ENCODE measurements at regions not wholly inside any gene's neighbourhood (a gene's known extent, or its start where the extent isn't known, plus 50 kb on each side); places are given as distances from the start of the nearest gene placed in this dataset.

DNA sequence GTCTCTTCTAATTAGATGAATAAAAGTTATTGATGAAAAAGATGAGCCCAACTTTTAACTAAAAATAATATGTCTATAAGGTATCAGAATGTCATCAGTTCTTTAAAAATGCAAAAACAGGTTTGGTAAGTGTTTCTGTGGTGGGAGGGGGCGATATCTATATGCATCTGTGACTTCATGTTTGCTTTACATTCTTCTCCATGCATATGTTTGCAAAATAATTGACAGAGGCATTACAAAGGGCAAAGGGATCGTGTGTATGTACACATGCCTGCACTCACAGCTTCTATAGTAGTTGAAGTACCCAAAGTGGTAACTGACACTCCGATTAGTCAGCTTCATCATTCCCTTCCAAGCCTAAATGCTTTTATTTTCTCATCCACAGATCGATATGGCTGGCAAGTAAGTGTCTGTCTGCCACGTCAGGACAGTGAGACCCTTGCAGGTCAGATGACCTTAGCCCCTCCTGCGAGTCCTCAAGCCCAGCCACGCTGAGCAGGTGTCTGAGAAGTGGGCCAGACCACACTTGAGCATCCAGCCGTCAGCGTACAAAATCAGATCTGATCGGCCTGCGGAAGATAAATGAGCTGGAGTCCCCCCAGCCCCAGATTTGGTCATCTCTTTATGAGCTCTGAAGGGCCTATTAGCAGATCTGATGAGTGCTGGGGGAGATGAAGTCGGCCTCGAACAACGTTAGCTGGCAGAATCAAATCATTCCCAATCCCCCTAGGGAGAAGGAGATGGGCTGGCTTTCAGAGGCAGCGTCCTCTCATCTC lies 369.1 kb downstream of the MAFB start:
- DNase-seq (ENCODE audit: low spot score), result no peak

DNA sequence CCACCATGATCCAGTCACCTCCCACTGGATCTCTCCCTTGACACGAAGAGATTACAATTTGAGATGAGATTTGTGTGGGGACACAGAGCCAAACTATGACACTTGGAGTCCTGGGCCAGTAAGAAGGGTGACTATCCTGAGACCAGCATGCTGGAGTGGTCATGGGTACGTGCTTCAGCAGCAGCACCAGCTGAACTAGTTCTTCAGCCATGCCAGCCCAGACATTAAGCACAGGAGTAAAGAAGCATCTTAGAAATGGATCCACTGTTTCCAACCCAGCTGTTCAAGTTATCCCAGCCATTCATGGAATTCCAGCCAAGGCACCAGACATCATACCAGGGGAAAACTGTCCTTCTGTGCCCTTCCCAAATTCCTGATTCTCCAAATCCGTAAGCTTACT lies 370.0 kb downstream of the MAFB start:
- DNase-seq (ENCODE audit: low spot score), result no peak

DNA sequence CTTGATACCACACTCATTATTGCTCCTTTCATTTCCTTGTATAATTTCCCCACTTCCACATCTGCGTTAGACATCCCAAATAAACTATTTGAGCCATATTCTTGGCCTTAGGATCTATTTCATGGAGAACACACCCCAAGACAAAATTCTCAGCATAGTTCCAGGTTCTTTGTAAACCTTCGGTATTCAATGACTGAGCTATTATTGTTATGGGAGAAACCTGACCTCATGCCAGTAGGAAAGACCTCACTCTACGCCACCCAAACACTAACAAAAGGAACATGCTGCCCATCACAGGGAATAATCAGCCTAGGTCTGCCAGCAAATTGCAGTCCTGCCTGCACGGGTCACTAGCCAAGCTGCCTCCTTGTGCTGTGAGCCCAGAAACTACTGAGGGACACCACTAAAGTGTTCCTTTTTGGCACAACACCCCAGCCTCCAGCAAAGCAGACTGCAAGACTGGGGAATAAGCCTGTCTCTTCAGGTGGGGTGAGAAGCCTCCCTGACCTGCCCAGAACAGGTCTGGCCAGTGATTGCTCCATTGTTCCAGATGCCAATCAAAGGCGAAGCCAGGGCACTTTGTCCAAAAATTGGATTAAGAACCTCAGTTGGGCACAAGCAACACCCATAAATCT lies 371.8 kb downstream of the MAFB start:
- DNase-seq (ENCODE audit: low spot score), result no peak

DNA sequence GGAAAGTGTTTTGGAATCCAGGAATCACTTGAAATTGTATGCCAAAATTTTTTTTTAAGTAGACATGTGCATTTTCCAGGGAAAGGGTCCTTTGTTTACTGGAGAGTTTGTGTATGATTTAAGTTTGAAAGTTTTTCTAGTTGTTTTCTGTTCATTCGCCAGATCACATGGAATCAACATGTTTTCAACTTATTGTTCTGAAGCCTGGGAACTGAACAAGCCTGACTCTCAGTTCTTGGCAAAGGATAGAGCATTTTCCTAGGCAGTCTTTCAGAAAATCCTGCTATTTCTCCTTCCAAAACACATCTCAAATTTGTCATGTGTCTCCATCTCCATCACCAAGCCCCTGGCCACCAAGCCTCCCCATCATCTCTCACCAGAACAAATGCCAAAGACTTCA lies 374.8 kb downstream of the MAFB start:
- no peak for DNase-seq (ENCODE audit: low spot score)

DNA sequence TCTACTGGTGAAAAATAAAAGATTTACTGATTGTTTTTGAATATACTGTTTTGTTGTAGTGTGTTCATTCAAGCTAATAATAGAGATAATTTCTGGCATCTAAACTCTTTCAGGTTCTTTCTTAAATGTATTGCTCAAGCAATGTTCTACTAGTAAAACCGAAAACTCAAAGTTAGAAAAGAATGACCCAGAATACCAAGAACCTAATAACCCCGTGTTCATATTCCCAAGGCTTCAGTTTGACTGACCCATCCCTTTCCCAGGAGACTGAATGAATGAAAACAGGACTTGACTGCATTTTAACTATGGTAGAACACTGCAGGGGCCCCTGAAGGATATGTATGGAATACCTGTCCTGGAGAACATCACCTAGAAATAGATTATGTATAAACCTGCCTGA lies 375.3 kb downstream of the MAFB start:
- DNase-seq (ENCODE audit: low spot score), result no peak

DNA sequence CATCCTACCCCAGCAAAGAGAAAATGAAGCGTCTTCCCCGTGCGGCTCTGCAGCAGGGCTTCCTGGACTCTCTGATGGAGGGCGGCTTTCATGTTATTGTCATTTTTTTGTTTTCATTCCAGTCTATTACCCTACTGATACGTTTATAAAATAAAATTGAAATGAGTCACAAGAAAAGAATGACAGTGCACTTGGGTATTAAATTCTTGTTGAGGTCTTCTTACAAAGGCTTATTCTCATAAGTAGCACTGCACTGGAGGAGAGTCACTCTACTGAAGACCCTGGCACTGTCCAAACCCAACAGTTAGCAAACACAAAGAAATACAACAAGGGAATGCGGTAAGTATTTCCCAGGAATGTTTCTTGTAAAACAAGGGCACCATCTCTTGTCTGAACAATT lies 379.3 kb downstream of the MAFB start:
- no peak for DNase-seq (ENCODE audit: low spot score)

DNA sequence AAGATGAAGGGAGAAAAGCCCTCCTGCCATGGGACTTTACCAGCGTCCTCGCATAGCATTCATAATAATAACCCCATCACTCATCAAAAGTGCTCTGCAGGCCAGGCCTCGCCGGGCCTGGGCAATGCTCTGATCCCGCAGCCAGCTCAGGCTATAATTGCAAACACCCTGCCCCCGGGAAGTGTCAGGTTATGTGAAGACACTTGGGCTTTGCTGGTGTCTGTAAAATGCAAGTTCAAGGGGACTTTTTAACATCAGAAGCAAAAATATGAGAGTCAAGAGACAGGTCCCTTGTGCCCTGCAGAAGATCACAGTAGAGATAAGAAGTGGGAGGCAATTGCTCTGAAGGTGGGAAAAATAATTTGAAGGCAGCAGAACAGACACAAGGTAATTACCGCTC lies 381.0 kb downstream of the MAFB start:
- DNase-seq (ENCODE audit: low spot score), result no peak

DNA sequence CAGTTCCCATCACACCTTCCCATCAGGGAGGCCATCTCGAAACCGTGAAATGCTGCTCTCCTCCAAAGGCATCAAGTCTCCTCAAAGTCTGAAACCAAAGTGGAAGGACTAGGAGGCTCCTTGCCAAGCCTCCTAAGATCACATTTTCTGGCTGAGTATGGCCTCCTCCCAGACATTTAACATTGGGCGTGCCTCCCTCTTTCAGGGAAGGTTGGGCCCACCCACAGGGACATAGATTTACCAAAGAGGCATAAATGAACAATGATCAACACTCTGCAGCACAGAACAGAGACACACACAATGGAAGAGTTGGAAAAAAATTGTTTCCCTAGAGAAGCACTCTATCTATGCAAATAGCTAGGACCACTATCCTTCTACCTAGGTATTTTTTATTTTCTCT lies 381.8 kb downstream of the MAFB start:
- no peak for DNase-seq (ENCODE audit: low spot score)

DNA sequence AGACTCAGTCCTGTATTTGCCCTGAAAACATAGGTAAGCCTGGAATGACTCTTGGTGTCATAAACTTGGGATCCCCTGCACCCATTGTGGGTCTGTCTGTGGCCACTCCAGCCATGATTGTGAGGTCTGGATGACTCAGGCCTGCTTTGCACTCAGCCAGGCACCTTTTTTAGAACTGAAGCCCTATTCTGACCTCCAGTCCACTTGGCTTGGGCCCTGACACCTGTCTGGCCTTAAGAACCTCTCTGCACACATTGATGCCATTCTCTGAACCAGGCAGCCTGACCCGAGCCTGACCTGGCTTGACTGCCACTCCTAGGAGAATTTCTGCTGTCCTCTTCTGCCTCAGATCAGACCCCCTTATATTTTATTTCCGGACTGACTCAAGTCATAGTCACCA lies 383.7 kb downstream of the MAFB start:
- no peak for DNase-seq (ENCODE audit: low spot score)

DNA sequence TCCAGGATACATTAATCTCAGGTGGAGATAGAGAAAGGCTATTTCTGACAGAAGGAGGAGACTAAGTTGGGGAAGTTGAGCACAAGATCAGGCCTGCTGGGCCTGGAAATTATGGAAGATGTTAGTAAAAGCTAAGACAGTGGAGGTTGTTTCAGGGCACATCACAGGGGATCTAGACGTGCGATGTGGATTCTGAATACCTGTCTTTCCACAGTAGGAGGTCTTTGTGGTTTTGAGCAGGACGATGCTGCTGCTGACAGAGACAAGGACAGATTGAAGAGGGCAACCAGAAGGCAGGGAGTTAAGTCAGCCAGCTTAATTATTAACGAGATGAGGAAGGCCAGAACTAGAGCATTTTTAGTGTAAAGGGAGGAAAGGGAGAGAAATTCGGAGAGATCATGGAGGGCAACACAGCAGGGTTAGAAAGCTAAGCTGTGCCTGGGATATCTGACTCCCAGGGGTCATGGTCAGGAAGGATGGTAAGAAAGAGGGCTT lies 384.9 kb downstream of the MAFB start:
- no peak for DNase-seq (ENCODE audit: low spot score)

DNA sequence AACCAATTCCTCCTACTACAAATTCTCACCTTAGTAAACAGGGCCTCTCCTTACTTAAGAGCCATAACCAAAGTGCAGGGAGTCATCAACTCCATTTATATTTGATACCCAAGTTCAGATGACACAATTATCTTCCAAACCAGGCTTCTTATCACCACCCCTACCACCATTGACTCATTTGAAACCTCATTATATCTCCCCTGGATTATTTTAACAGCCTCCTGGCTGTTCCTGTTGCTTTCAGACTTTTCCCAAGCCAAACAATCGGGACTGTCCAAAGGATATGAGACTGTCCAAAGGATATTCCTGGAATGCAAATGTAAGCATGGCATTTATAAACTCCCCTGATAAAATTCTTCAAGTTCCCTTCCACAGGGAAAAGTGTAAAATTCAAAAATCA lies 394.3 kb downstream of the MAFB start:
- no peak for DNase-seq (ENCODE audit: low spot score)

DNA sequence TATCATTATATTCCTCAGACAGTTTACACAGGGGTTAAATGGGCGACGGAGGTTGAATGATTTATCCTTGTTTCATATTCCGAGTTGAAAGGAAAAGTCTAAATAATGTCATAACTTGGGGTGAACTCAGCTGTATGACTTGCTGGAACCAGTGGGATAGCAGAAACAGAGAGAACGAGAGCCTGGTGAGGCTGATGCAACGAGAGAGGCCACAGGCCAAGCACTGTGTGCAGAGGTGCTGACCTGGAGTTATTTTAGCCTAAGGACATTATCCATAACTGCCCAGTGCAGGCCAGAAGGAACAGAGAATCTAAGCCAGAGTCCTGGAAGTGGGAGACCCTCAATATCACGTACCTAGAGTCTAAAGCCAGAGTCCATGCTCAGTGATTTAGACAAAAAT lies 394.9 kb downstream of the MAFB start:
- DNase-seq (ENCODE audit: low spot score), result no peak

DNA sequence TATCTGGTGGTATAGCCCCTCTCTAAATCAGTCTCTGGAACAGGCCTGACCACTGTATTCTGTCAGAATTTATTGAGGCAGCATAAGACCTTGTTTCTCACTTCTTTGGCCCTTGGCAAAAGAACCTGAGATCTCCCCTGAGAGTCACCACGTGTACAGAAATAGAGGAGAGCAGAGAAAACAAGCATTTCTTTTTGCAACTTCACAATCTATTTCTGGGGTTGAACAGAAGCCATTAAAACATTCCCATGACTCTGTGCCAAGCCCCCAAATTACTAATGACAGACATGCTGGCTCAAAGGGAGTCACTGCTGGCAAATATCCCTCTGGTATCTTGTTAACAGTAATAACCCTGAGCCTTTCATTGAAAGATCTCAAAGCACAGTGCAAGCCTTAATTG lies 395.3 kb downstream of the MAFB start:
- no peak for DNase-seq (ENCODE audit: low spot score)

DNA sequence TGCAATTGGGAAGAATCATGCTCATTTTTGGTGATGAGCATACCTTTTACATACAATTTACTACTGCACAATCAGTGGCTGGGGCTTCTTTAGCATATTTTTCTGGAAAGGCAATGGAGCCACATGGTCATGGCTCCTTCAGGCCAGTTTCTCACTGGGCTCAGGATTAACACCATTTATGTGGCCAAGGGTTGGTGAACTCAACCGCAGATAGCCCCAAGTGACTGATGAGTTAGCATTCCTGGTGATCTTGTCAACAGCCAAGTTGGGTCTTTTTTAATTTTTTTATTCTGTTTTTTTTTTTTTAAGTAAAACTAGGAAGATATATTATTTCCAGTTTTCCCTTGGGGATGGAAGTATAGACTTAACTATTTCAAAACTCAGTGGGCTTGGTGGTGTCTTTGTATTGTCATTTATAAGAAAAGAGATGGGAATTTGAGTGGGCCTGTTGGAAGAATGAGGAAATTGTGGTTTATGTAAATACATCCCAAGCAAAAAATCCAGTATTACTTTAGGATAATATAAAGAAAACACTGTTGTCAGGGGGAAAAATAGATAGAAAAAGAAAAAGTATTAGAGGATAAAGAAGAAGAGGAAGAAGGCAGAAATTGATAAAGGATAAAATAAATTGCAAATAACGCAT lies 397.4 kb downstream of the MAFB start:
- no peak for DNase-seq (ENCODE audit: low spot score)

DNA sequence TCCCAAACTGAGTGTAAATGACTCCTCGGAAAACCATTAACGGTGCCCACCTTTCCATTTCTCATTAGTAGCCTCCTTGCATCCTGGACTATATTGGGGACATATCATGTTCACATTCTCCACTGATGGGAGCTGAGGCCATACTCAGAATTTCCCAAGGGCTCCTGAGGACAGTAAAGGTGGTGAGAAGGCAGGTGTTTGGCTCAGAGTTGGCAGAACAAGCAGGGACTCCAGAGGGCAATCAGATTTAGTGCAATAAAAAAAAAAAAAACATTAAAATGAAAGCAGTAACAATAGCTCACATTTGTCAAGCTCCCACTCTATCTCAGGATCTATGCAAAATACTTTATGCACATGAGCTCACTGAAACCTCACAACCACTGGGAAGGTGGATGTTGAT lies 401.4 kb downstream of the MAFB start:
- DNase-seq (ENCODE audit: low spot score), result no peak

DNA sequence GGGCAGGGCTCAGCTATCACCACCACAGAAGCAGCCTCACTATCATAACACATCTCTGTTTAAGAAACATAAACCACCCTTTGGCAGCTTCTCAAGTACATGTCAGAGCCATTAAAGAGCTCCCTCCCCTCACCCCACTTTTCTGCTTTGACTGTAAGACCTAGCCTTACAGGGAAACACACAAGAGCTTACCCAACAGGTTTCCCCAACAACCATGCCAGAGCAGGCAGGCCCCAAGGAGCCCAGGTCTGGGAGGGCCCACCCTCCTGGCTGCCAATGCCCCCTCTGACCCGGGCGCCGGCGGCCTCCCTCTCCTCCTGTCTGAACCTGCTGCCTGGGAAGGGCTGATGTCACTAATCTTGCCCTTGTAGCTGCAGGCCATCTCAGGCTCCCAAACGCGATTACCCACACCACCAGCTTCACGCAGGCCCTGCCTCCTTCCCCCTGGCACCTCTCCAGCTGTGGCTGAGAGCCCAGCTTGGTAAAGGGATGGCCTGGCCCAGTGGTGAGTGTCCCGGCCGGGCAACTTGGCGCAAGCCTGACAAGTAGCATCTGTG lies 402.0 kb downstream of the MAFB start:
- DNase-seq (ENCODE audit: low spot score), result peak; percentile 51

DNA sequence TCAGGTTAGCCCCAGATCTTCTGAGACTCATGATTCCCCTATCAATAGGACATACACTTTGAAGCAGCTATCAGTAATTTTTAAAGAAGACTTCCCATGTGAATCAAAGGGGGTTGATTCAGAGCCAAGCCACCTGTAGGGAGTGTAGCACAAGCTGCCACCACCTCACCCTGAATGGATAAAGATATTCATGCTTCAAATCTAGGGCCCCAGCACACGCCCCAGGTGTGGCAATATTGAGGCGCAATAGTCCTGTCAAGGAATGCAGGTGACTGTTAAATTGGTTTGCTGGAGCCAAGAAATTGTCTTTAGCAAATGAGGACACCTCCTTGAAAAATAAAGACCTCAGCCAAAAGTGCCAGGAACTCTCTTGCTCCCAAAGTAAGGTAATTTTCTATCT lies 404.4 kb downstream of the MAFB start:
- DNase-seq (ENCODE audit: low spot score), result no peak

DNA sequence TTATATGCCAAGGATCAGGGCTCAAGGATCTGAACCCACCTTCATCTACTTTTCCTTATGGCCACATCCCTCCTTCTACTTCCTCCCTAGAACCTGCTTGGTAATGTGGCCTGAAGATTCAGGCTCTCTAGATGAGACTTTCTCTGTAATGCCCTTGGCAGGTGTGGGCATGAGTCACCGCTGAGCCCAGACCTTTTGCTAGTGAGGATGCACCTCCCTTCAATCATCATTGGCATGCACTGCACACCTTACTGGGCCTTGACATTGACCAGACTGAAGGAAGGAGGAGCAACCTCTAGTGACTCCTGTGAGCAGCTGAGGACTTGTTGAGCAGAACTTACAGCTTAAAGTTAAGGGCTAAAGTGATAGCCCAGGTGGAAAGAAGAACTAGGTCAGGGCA lies 405.3 kb downstream of the MAFB start:
- no peak for DNase-seq (ENCODE audit: low spot score)

DNA sequence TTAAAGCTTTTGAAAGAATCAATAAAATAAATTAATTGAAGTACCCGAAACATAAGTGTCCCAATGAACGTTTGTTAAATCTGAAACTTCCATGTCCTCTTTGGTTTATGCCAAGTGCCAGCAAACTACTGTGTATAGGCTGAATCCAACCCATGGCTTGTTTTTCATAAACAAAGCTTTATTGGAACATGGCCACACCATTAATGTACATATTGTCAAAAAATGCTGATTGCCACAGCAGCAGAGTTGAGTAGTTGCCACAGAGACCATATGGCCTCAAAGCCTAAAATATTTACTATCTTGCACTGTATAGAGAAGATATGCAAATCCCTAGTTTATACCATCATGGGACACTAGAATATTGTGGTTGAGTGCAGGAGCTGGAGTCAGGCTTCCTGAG lies 406.1 kb downstream of the MAFB start:
- no peak for DNase-seq (ENCODE audit: low spot score)

DNA sequence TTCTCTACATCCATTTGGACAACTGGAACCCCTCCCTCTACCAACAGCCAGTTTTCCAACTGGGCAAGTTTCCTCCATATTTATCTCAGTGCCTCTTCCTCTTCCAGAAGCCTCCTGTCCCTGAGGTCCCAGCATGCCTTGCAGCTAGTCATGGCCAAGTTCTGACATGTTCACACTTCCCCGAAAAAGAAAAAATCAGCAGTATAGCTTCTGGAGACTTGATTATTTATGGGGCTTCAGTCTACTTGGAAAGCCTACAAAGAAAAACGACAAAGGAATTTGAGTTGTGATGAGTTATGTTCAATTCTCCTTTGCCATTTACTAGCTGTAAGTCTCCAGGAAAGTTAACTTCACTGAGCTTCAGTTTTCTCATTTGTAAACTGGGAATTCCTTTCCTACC lies 406.5 kb downstream of the MAFB start:
- no peak for DNase-seq (ENCODE audit: low spot score)

DNA sequence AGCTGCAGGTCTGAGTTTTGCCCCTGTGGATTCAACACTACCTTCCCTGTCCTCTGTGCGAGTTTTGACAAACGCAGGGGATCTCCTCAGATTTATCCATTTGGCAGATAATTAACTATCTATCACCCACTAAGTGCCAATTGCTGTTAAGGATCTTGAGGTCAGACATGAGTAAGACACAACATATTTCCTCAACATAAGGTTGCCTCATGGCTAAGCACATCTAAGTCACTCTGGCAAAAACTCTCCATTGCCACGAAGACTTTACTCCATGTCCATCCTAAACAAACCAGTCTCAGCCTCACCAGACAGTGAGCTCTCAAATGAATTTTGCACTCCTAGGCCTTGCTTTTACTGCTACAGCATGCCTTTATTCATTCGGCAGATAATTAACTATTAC lies 408.4 kb downstream of the MAFB start:
- no peak for DNase-seq (ENCODE audit: low spot score)

DNA sequence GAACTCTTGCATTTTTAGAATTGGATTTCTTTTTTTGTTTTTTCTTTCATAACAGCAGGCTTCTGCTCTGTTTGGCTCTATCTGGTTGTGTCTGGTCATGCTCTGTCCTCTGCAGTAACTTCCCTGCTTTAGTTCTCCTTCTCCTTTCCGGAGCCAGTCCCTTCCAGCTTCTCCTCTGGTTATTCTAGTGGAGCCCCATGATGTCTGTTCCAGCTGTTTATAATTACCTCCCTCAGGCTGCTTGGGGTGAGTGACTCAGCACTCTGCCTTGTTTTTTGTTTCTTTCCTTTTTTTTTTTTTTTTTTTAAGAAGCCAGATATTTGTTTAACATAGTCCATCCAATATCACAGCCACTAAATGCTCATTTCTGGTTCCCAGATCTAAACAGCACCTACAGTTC lies 409.6 kb downstream of the MAFB start:
- DNase-seq (ENCODE audit: low spot score), result peak; percentile 56

DNA sequence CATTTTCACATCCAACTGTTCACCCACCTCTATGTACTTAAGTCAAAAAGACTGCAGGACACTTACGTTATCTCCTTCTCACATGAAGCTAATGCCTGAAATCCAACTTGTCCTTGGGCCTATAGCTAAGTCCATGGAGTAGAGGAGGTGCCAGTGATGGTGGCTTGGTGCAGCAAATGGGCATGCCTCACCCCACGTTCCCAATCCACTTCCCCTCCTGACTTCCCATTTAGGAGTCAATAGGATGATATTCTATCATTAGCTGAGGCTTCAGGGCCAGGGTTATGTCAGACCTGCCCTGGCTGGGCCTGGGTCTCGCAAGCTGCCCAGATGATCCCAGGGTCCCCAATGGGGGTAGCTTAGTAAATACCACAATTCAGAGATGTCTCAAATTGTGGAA lies 410.4 kb downstream of the MAFB start:
- no peak for DNase-seq (ENCODE audit: low spot score)

Data from Ammon's horn (tissue), 1 donor.